Stimulated activated CD4-positive, alpha-beta T cell treated with anti-CD3 and anti-CD28 coated beads, Interleukin-15, amount 100 ng/mL, for 48 hours (primary cell): ENCODE measurements at regions not wholly inside any gene's neighbourhood (a gene's known extent, or its start where the extent isn't known, plus 50 kb on each side); places are given as distances from the start of the nearest gene placed in this dataset.

Source experiments
- DNase-seq, 2 donors: peaks; one replicate each; pipeline ENCODE4 v3.0.0-alpha.2; 2020; ENCODE audit warnings: low read depth in 2 of 2

- no peak for DNase-seq
These were observed 55.8 kb upstream of the PRDX6 start for GRCh38 chr1:173421286-173421685.

GRCh38 chr1:173421789-173422188 lies 55.3 kb upstream of the PRDX6 start:
- DNase-seq, result no peak

- DNase-seq, result no peak
These were observed 54.6 kb upstream of the PRDX6 start for GRCh38 chr1:173422456-173422976.

- no peak for DNase-seq
These were observed 53.8 kb upstream of the PRDX6 start for GRCh38 chr1:173423291-173423690.

- no peak for DNase-seq
These were observed 53.0 kb upstream of the PRDX6 start for GRCh38 chr1:173424143-173424542.

- DNase-seq, result no peak
These were observed 52.2 kb upstream of the PRDX6 start for GRCh38 chr1:173424782-173425407.

- DNase-seq, result no peak
These were observed 51.1 kb upstream of the PRDX6 start for GRCh38 chr1:173426057-173426456.

GRCh38 chr1:173427146-173428054 lies 49.7 kb upstream of the PRDX6 start:
- no peak for DNase-seq
